Stimulated activated CD4-positive, alpha-beta T cell treated with anti-CD3 and anti-CD28 coated beads, Interleukin-12 subunit alpha, Interleukin-12 subunit beta, amount 100 ng/mL, for 24 hours (primary cell): ENCODE measurements at regions not wholly inside any gene's neighbourhood (a gene's known extent, or its start where the extent isn't known, plus 50 kb on each side); places are given as distances from the start of the nearest gene placed in this dataset.
"Not testable (repeated sequence)": the region's sequence is repeated elsewhere in the genome, so short reads cannot be mapped to it uniquely, and the experiment has no call there.

ENCODE experiments used
- DNase-seq, 2 experiments: peaks; one replicate each; pipeline ENCODE4 v3.0.0-alpha.2; 2020; ENCODE audit warnings: low read depth in 2 of 2

- DNase-seq = not testable (repeated sequence)
These were observed 75.3 kb upstream of the OR4F16 start for GRCh38 chr1:761791-762190.

GRCh38 chr1:771449-771848 lies 85.0 kb upstream of the OR4F16 start:
- not testable (repeated sequence) for DNase-seq

GRCh38 chr1:777480-778180 lies 91.2 kb upstream of the OR4F16 start:
- DNase-seq = not testable (repeated sequence)

GRCh38 chr1:778451-779278 lies 92.2 kb upstream of the OR4F16 start:
- DNase-seq = peak; percentile 96 to 97

GRCh38 chr1:779621-780020 lies 93.2 kb upstream of the OR4F16 start:
- DNase-seq = not testable (repeated sequence)

GRCh38 chr1:788835-789234 lies 102.4 kb upstream of the OR4F16 start:
- no peak for DNase-seq

- DNase-seq = not testable (repeated sequence)
These were observed 103.2 kb upstream of the OR4F16 start for GRCh38 chr1:789606-790005.

- DNase-seq = not testable (repeated sequence)
These were observed 104.0 kb upstream of the OR4F16 start for GRCh38 chr1:790388-790930.

- not testable (repeated sequence) for DNase-seq
These were observed 107.9 kb upstream of the OR4F16 start for GRCh38 chr1:794310-794709.

- not testable (repeated sequence) for DNase-seq
These were observed 108.6 kb upstream of the OR4F16 start for GRCh38 chr1:794918-795584.

GRCh38 chr1:797649-798048 lies 111.2 kb upstream of the OR4F16 start:
- DNase-seq = not testable (repeated sequence)

GRCh38 chr1:800397-800796 lies 113.9 kb upstream of the OR4F16 start:
- DNase-seq = not testable (repeated sequence)

GRCh38 chr1:804378-805115 lies 118.1 kb upstream of the OR4F16 start:
- DNase-seq = not testable (repeated sequence)

GRCh38 chr1:805310-805709 lies 118.4 kb upstream of the SAMD11 start:
- DNase-seq = not testable (repeated sequence)

GRCh38 chr1:807066-807465 lies 116.7 kb upstream of the SAMD11 start:
- DNase-seq = not testable (repeated sequence)

GRCh38 chr1:807699-808390 lies 115.9 kb upstream of the SAMD11 start:
- not testable (repeated sequence) for DNase-seq

GRCh38 chr1:810949-811348 lies 112.8 kb upstream of the SAMD11 start:
- not testable (repeated sequence) for DNase-seq

- DNase-seq = not testable (repeated sequence)
These were observed 111.1 kb upstream of the SAMD11 start for GRCh38 chr1:812535-813127.

GRCh38 chr1:814543-814942 lies 109.2 kb upstream of the SAMD11 start:
- not testable (repeated sequence) for DNase-seq
